ENCODE measurements at regions not wholly inside any gene's neighbourhood (a gene's known extent, or its start where the extent isn't known, plus 50 kb on each side); places are given as distances from the start of the nearest gene placed in this dataset.

- TF ChIP-seq, protein P1, sequence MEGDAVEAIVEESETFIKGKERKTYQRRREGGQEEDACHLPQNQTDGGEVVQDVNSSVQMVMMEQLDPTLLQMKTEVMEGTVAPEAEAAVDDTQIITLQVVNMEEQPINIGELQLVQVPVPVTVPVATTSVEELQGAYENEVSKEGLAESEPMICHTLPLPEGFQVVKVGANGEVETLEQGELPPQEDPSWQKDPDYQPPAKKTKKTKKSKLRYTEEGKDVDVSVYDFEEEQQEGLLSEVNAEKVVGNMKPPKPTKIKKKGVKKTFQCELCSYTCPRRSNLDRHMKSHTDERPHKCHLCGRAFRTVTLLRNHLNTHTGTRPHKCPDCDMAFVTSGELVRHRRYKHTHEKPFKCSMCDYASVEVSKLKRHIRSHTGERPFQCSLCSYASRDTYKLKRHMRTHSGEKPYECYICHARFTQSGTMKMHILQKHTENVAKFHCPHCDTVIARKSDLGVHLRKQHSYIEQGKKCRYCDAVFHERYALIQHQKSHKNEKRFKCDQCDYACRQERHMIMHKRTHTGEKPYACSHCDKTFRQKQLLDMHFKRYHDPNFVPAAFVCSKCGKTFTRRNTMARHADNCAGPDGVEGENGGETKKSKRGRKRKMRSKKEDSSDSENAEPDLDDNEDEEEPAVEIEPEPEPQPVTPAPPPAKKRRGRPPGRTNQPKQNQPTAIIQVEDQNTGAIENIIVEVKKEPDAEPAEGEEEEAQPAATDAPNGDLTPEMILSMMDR (conservative IDR thresholded peaks at IDR 0.05), result no peak
- TF ChIP-seq EZH2 (IDR thresholded peaks at IDR 0.05; ENCODE audit: low read depth), result no peak
Observed at GRCh38 chr4:18319431-18319830, 297.9 kb upstream of the LCORL start.

Data from PC-9 (cell line).